ENCODE measurements at regions not wholly inside any gene's neighbourhood (a gene's known extent, or its start where the extent isn't known, plus 50 kb on each side); places are given as distances from the start of the nearest gene placed in this dataset.

- no peaks in the 10 kb centered on the region for H3K9me2 ChIP-seq
- H3K27me3 ChIP-seq (ENCODE audit: insufficient read depth): no peaks in the 10 kb centered on the region
- ChIA-PET CTCF (no interaction called here), POLR2A (no interaction called here)
- DNase-seq: no peak
- no peak overlapping the region for H3K9ac ChIP-seq
- no peaks in the 10 kb centered on the region for H3K4me1 ChIP-seq (ENCODE audit: control insufficient read depth in 1 of 2, insufficient read depth in 2 of 2, low read depth in 1 of 2, low read length in 1 of 2)
- WGBS (ENCODE audit: low lambda C conversion rate): 10% methylated on average over 3 of the region's 3 CpGs
- no peak overlapping the region for H2AFZ ChIP-seq (ENCODE audit: low read depth)
- no peaks in the 10 kb centered on the region for H3K36me3 ChIP-seq (replicated peaks in 1 of 2; ENCODE audit: control insufficient read depth in 1 of 2, insufficient read depth in 2 of 2, low read length in 1 of 2)
- TF ChIP-seq IRF3 (IDR thresholded peaks at IDR 0.05; ENCODE audit: low read depth, low read length) (no peak), GATA2 (CRISPR knock-in tag; IDR thresholded peaks at IDR 0.05) (no peak), GABPA (IDR thresholded peaks at IDR 0.05; ENCODE audit: low read depth) (no peak), ZBTB33 (IDR thresholded peaks at IDR 0.05; ENCODE audit: borderline replicate concordance, low read depth) (no peak), MAX (IDR thresholded peaks at IDR 0.05; ENCODE audit: low read depth) (no peak), USF1 (IDR thresholded peaks at IDR 0.05; ENCODE audit: borderline replicate concordance, low read depth) (no peak), TAF1 (IDR thresholded peaks at IDR 0.05; ENCODE audit: borderline replicate concordance, low read depth, low read length) (no peak), POLR2AphosphoS5 (IDR thresholded peaks at IDR 0.05; ENCODE audit: low read depth, low read length) (no peak), NFIC (IDR thresholded peaks at IDR 0.05; ENCODE audit: borderline replicate concordance) (no peak), EP300 (IDR thresholded peaks at IDR 0.05; ENCODE audit: borderline replicate concordance in 1 of 2, low read depth in 1 of 2, low read length in 1 of 2) (no peak), ELF1 (IDR thresholded peaks at IDR 0.05) (no peak), RFX5 (IDR thresholded peaks at IDR 0.05; ENCODE audit: low read length) (no peak), RXRA (IDR thresholded peaks at IDR 0.05; ENCODE audit: borderline replicate concordance, low read depth) (no peak), SIN3A (IDR thresholded peaks at IDR 0.05; ENCODE audit: borderline replicate concordance, low read depth, low read length) (no peak)
- no peaks in the 10 kb centered on the region for H3F3A ChIP-seq (replicated peaks; ENCODE audit: insufficient read depth)
- H3K4me2 ChIP-seq: no peak overlapping the region
- H3K4me3 ChIP-seq (ENCODE audit: low read depth in 2 of 2, low read length in 1 of 2): no peak overlapping the region
- H4K20me1 ChIP-seq (ENCODE audit: insufficient read depth): no peaks in the 10 kb centered on the region
- H3K27ac ChIP-seq (ENCODE audit: low read depth in 2 of 2, low read length in 1 of 2): no peak overlapping the region
- H3K9me3 ChIP-seq: peaks cover 4% of the 10 kb centered on the region; the same call in 1 of the 2 replicates
- H3K79me2 ChIP-seq (ENCODE audit: insufficient read depth): no peaks in the 10 kb centered on the region
Measured at GRCh38 chr21:40902993-40903392, 56.0 kb upstream of the DSCAM start.

GRCh38 chr21:40905251-40905650, 58.3 kb upstream of the DSCAM start:
- WGBS (ENCODE audit: low lambda C conversion rate): 7% methylated on average over 3 of the region's 3 CpGs
- no peak for DNase-seq
- Histone ChIP-seq H3K9ac (no peak overlapping the region), H3K27me3 (ENCODE audit: insufficient read depth) (no peaks in the 10 kb centered on the region), H2AFZ (ENCODE audit: low read depth) (no peak overlapping the region), H3K9me3 (peaks cover 2% of the 10 kb centered on the region; the same call in 1 of the 2 replicates), H4K20me1 (ENCODE audit: insufficient read depth) (no peaks in the 10 kb centered on the region), H3K79me2 (ENCODE audit: insufficient read depth) (no peaks in the 10 kb centered on the region), H3F3A (replicated peaks; ENCODE audit: insufficient read depth) (no peaks in the 10 kb centered on the region), H3K4me3 (ENCODE audit: low read depth in 2 of 2, low read length in 1 of 2) (no peak overlapping the region), H3K4me1 (ENCODE audit: control insufficient read depth in 1 of 2, insufficient read depth in 2 of 2, low read depth in 1 of 2, low read length in 1 of 2) (no peaks in the 10 kb centered on the region), H3K4me2 (no peak overlapping the region), H3K36me3 (replicated peaks in 1 of 2; ENCODE audit: control insufficient read depth in 1 of 2, insufficient read depth in 2 of 2, low read length in 1 of 2) (no peaks in the 10 kb centered on the region), H3K27ac (ENCODE audit: low read depth in 2 of 2, low read length in 1 of 2) (no peak overlapping the region), H3K9me2 (no peaks in the 10 kb centered on the region)
- TF ChIP-seq FOXM1 (IDR thresholded peaks at IDR 0.05; ENCODE audit: low read depth) (no peak), SIN3A (IDR thresholded peaks at IDR 0.05; ENCODE audit: borderline replicate concordance, low read depth, low read length) (no peak), TAF1 (IDR thresholded peaks at IDR 0.05; ENCODE audit: borderline replicate concordance, low read depth, low read length) (no peak), NFIC (IDR thresholded peaks at IDR 0.05; ENCODE audit: borderline replicate concordance) (no peak)
- ChIA-PET CTCF (no interaction called here), POLR2A (no interaction called here)

Measured in SK-N-SH (cell line).